ENCODE measurements at regions not wholly inside any gene's neighbourhood (a gene's known extent, or its start where the extent isn't known, plus 50 kb on each side); places are given as distances from the start of the nearest gene placed in this dataset.
A peak's percentile ranks its signal among the peaks of the same experiment; 100 is the strongest.

- Histone ChIP-seq H3K4me1 (ENCODE audit: insufficient read depth, low read length, poor library complexity, severe bottlenecking) (no peaks in the 10 kb centered on the region), H3K4me3 (ENCODE audit: low read depth, low read length, poor library complexity, severe bottlenecking) (no peak overlapping the region), H3K9me3 (ENCODE audit: low read depth, low read length, poor library complexity, severe bottlenecking) (no peaks in the 10 kb centered on the region), H3K36me3 (ENCODE audit: insufficient read depth, low read length, poor library complexity, severe bottlenecking) (no peaks in the 10 kb centered on the region), H3K27me3 (replicated peaks; ENCODE audit: insufficient read depth, low read depth, low read length, poor library complexity) (no peaks in the 10 kb centered on the region), H3K27ac (ENCODE audit: low read depth, low read length, poor library complexity, severe bottlenecking) (no peak overlapping the region)
- POLR2A ChIA-PET (ENCODE audit: low non-redundant PET), result no interaction called here
- TF ChIP-seq EZH2 (IDR thresholded peaks at IDR 0.05; ENCODE audit: borderline replicate concordance, low read depth, low read length, poor library complexity, severe bottlenecking) (no peak), CTCF (conservative IDR thresholded peaks at IDR 0.05; ENCODE audit: low read depth, low read length) (no peak)
- BruUV-seq (replicated peaks), result no TSS peak
- CTCF ChIA-PET, result no interaction called here
- intact Hi-C loops (cut with micrococcal nuclease; ENCODE audit: unreplicated experiment), result no loop called here
- DNase-seq (ENCODE audit: low spot score), result no peak
Measured at GRCh38 chr2:41907141-41907540, 140.7 kb upstream of the PKDCC start.

GRCh38 chr2:41907771-41908207 lies 140.0 kb upstream of the PKDCC start:
- intact Hi-C loops (cut with micrococcal nuclease; ENCODE audit: unreplicated experiment), result no loop called here
- POLR2A ChIA-PET (ENCODE audit: low non-redundant PET), result no interaction called here
- no TSS peak for BruUV-seq (replicated peaks)
- H3K4me3 ChIP-seq (ENCODE audit: low read depth, low read length, poor library complexity, severe bottlenecking), result no peak overlapping the region
- TF ChIP-seq CTCF (conservative IDR thresholded peaks at IDR 0.05; ENCODE audit: low read depth, low read length) (no peak), EZH2 (IDR thresholded peaks at IDR 0.05; ENCODE audit: borderline replicate concordance, low read depth, low read length, poor library complexity, severe bottlenecking) (no peak)
- no peaks in the 10 kb centered on the region for H3K27me3 ChIP-seq (replicated peaks; ENCODE audit: insufficient read depth, low read depth, low read length, poor library complexity)
- peak; percentile 12 for DNase-seq (ENCODE audit: low spot score)
- no peaks in the 10 kb centered on the region for H3K4me1 ChIP-seq (ENCODE audit: insufficient read depth, low read length, poor library complexity, severe bottlenecking)
- no peaks in the 10 kb centered on the region for H3K36me3 ChIP-seq (ENCODE audit: insufficient read depth, low read length, poor library complexity, severe bottlenecking)
- no peak overlapping the region for H3K27ac ChIP-seq (ENCODE audit: low read depth, low read length, poor library complexity, severe bottlenecking)
- CTCF ChIA-PET, result no interaction called here
- H3K9me3 ChIP-seq (ENCODE audit: low read depth, low read length, poor library complexity, severe bottlenecking), result no peaks in the 10 kb centered on the region

GRCh38 chr2:41908349-41908748 lies 139.5 kb upstream of the PKDCC start:
- no peaks in the 10 kb centered on the region for H3K36me3 ChIP-seq (ENCODE audit: insufficient read depth, low read length, poor library complexity, severe bottlenecking)
- no peaks in the 10 kb centered on the region for H3K4me1 ChIP-seq (ENCODE audit: insufficient read depth, low read length, poor library complexity, severe bottlenecking)
- DNase-seq (ENCODE audit: low spot score), result no peak
- POLR2A ChIA-PET (ENCODE audit: low non-redundant PET), result no interaction called here
- H3K4me3 ChIP-seq (ENCODE audit: low read depth, low read length, poor library complexity, severe bottlenecking), result no peak overlapping the region
- intact Hi-C loops (cut with micrococcal nuclease; ENCODE audit: unreplicated experiment), result no loop called here
- CTCF ChIA-PET, result no interaction called here
- H3K27ac ChIP-seq (ENCODE audit: low read depth, low read length, poor library complexity, severe bottlenecking), result no peak overlapping the region
- TF ChIP-seq CTCF (conservative IDR thresholded peaks at IDR 0.05; ENCODE audit: low read depth, low read length) (no peak), EZH2 (IDR thresholded peaks at IDR 0.05; ENCODE audit: borderline replicate concordance, low read depth, low read length, poor library complexity, severe bottlenecking) (no peak)
- H3K9me3 ChIP-seq (ENCODE audit: low read depth, low read length, poor library complexity, severe bottlenecking), result no peaks in the 10 kb centered on the region
- no peaks in the 10 kb centered on the region for H3K27me3 ChIP-seq (replicated peaks; ENCODE audit: insufficient read depth, low read depth, low read length, poor library complexity)
- BruUV-seq (replicated peaks), result no TSS peak

Data from A673 (cell line).